ENCODE measurements at regions not wholly inside any gene's neighbourhood (a gene's known extent, or its start where the extent isn't known, plus 50 kb on each side); places are given as distances from the start of the nearest gene placed in this dataset.

- H3K4me3 ChIP-seq (ENCODE audit: low read depth in 1 of 3, low read length in 3 of 3): no peak overlapping the region
- no peaks in the 10 kb centered on the region for H3K27me3 ChIP-seq (ENCODE audit: control insufficient read depth in 4 of 4, insufficient read depth in 4 of 4, low read length in 3 of 4)
- H3K9ac ChIP-seq (ENCODE audit: low read depth in 1 of 2, low read length in 2 of 2): no peak overlapping the region
- H3K9me3 ChIP-seq (ENCODE audit: control insufficient read depth in 4 of 4, low read length in 3 of 4): no peaks in the 10 kb centered on the region
- no peaks in the 10 kb centered on the region for H3K36me3 ChIP-seq (ENCODE audit: control insufficient read depth in 4 of 4, insufficient read depth in 3 of 4, low read depth in 1 of 4, low read length in 3 of 4)
- TF ChIP-seq SP1 (IDR thresholded peaks at IDR 0.05) (no peak), YY1 (IDR thresholded peaks at IDR 0.05) (no peak), RXRA (IDR thresholded peaks at IDR 0.05) (no peak), FOXA2 (IDR thresholded peaks at IDR 0.05) (no peak), CTCF (IDR thresholded peaks at IDR 0.05; ENCODE audit: low read depth, low read length, missing input control) (no peak), NR2F2 (IDR thresholded peaks at IDR 0.05) (no peak), GABPA (IDR thresholded peaks at IDR 0.05 in 1 of 2, conservative IDR thresholded peaks at IDR 0.05 in 1 of 2) (no peak), ATF3 (IDR thresholded peaks at IDR 0.05) (no peak), HNF4A (conservative IDR thresholded peaks at IDR 0.05) (no peak), HNF4G (IDR thresholded peaks at IDR 0.05) (no peak), JUND (IDR thresholded peaks at IDR 0.05) (no peak), REST (IDR thresholded peaks at IDR 0.05) (no peak), ZBTB33 (IDR thresholded peaks at IDR 0.05) (no peak)
- H3K4me1 ChIP-seq (ENCODE audit: control insufficient read depth in 4 of 4, insufficient read depth in 4 of 4, low read length in 3 of 4): no peaks in the 10 kb centered on the region
- no peak overlapping the region for H3K27ac ChIP-seq (ENCODE audit: low read depth in 1 of 2, low read length in 2 of 2)
- 74% methylated on average over 4 of the region's 4 CpGs for WGBS
- no peak for DNase-seq (ENCODE audit: low spot score)
These were observed 207.7 kb upstream of the BMP2 start for GRCh38 chr20:6559791-6560190.

GRCh38 chr20:6558341-6558740 is 209.1 kb upstream of the BMP2 start:
- Histone ChIP-seq H3K4me3 (ENCODE audit: low read depth in 1 of 3, low read length in 3 of 3) (no peak overlapping the region), H3K4me1 (ENCODE audit: control insufficient read depth in 4 of 4, insufficient read depth in 4 of 4, low read length in 3 of 4) (no peaks in the 10 kb centered on the region), H3K27me3 (ENCODE audit: control insufficient read depth in 4 of 4, insufficient read depth in 4 of 4, low read length in 3 of 4) (no peaks in the 10 kb centered on the region), H3K36me3 (ENCODE audit: control insufficient read depth in 4 of 4, insufficient read depth in 3 of 4, low read depth in 1 of 4, low read length in 3 of 4) (no peaks in the 10 kb centered on the region), H3K27ac (ENCODE audit: low read depth in 1 of 2, low read length in 2 of 2) (no peak overlapping the region), H3K9ac (ENCODE audit: low read depth in 1 of 2, low read length in 2 of 2) (no peak overlapping the region), H3K9me3 (ENCODE audit: control insufficient read depth in 4 of 4, low read length in 3 of 4) (no peaks in the 10 kb centered on the region)
- no peak for DNase-seq (ENCODE audit: low spot score)
- no peak for TF ChIP-seq FOXA2 (IDR thresholded peaks at IDR 0.05)
- 85% methylated on average over 2 of the region's 2 CpGs for WGBS
